GM12878 (cell line): ENCODE measurements at regions not wholly inside any gene's neighbourhood (a gene's known extent, or its start where the extent isn't known, plus 50 kb on each side); places are given as distances from the start of the nearest gene placed in this dataset.

Experiments
- ATAC-seq: fragments of 200-7000 bp; cut with Tn5 transposase; 3 replicates; pipeline ENCODE4 v1.9.1; 2020; ENCODE audit warnings: mild to moderate bottlenecking, moderate library complexity
- BruUV-seq: library from RNA; stranded (reverse); fragments of 400-500 nt; replicated peaks from 2 replicates; lab custom pipeline; 2021; lab: Mats Ljungman, UMichigan
- CTCF ChIA-PET: fragments of 300-600 bp; sonication (Branson Sonifier 250); formaldehyde crosslinking; extraction: SDS; loops from one replicate; lab custom pipeline; 2021; ENCODE audit warnings: inconsistent platforms; lab: Yijun Ruan, JAX
- POLR2A ChIA-PET: fragments of 350-600 bp; formaldehyde crosslinking; extraction: SDS; loops from one replicate; lab custom pipeline; 2021; ENCODE audit warnings: inconsistent platforms; lab: Charles Lee
- RAD21 ChIA-PET: fragments of 300-600 bp; sonication (Branson Sonifier 250); formaldehyde crosslinking; loops from one replicate; lab custom pipeline; 2023; ENCODE audit warnings: antibody characterized with exemption; ENCODE audit not compliant: unreplicated experiment; lab: Charles Lee
- SMC1A ChIA-PET: fragments of 300-600 bp; sonication (Branson Sonifier 250); formaldehyde crosslinking; loops from one replicate; lab custom pipeline; 2023; ENCODE audit not compliant: unreplicated experiment, uncharacterized antibody; lab: Charles Lee
- DNase-seq: peaks from one replicate; pipeline ENCODE4 v3.0.0-alpha.2; 2011; ENCODE audit warnings: low read depth, low spot score
- FAIRE-seq: peaks from 3 replicates; lab custom pipeline; 2011; peaks lifted over from hg19 to GRCh38; lab: Jason Lieb, UNC
- H2AFZ ChIP-seq: 2 replicates; pipeline ENCODE4 v1.6.0; 2011; ENCODE audit warnings: low read depth, low read length, control low read depth; ENCODE audit not compliant: control insufficient read depth
- H3K27ac ChIP-seq: 2 replicates; pipeline ENCODE4 v1.5.1; 2011; ENCODE audit warnings: control low read depth; ENCODE audit not compliant: control insufficient read depth, insufficient read depth
- H3K27me3 ChIP-seq, 2 experiments: replicated peaks in 1 of 2; 2 replicates each; pipeline versions ENCODE4 v1.6.0 to v1.6.1; 2011; ENCODE audit warnings: low read length in 1 of 2; ENCODE audit not compliant: control insufficient read depth in 2 of 2, insufficient read depth in 2 of 2
- H3K36me3 ChIP-seq, 2 experiments: 2 replicates each; pipeline ENCODE4 v1.5.1; 2011; ENCODE audit warnings: low read length in 1 of 2; ENCODE audit not compliant: control insufficient read depth in 2 of 2, insufficient read depth in 2 of 2
- H3K4me1 ChIP-seq: 2 replicates; pipeline ENCODE4 v1.6.1; 2011; ENCODE audit warnings: mild to moderate bottlenecking, low read length, moderate library complexity, mixed read lengths; ENCODE audit not compliant: control insufficient read depth, insufficient read depth
- H3K4me2 ChIP-seq: 2 replicates; pipeline ENCODE4 v1.6.0; 2011; ENCODE audit warnings: control low read depth; ENCODE audit not compliant: control insufficient read depth, insufficient read depth
- H3K4me3 ChIP-seq: fragments of 200-600 bp; sonication (generic); 2 replicates; pipeline ENCODE4 v1.5.1; 2016
- H3K79me2 ChIP-seq: 2 replicates; pipeline ENCODE4 v1.6.0; 2011; ENCODE audit warnings: low read length; ENCODE audit not compliant: control insufficient read depth, insufficient read depth
- H3K9ac ChIP-seq: 2 replicates; pipeline ENCODE4 v1.8.0; 2011; ENCODE audit warnings: low read length, control low read depth, mixed read lengths; ENCODE audit not compliant: control insufficient read depth, insufficient read depth
- H3K9me3 ChIP-seq: replicated peaks from 3 replicates; pipeline ENCODE4 v1.5.1; 2011; ENCODE audit warnings: mild to moderate bottlenecking, low read length; ENCODE audit not compliant: control insufficient read depth, insufficient read depth
- H4K20me1 ChIP-seq: 2 replicates; pipeline ENCODE4 v1.6.0; 2011; ENCODE audit not compliant: control insufficient read depth, insufficient read depth
- CBFB ChIP-seq: IDR thresholded peaks from 2 replicates; pipeline ENCODE4 v1.6.1; 2016; ENCODE audit warnings: antibody characterized with exemption, low read depth
- EZH2 ChIP-seq: IDR thresholded peaks from 2 replicates; pipeline ENCODE4 v1.6.1; 2012; ENCODE audit warnings: low read depth, mild to moderate bottlenecking, control low read depth, inconsistent platforms, low read length, borderline replicate concordance; ENCODE audit not compliant: control insufficient read depth
- NBN ChIP-seq: fragments of 450-650 bp; IDR thresholded peaks from 2 replicates; pipeline ENCODE4 v1.6.1; 2016
- NRF1 ChIP-seq: conservative IDR thresholded peaks from 2 replicates; pipeline ENCODE4 v1.6.1; 2011; ENCODE audit warnings: mild to moderate bottlenecking, low read depth, low read length, improper control_type of control experiment
- RAD21 ChIP-seq: IDR thresholded peaks from 2 replicates; pipeline ENCODE4 v1.6.1; 2011; ENCODE audit warnings: mild to moderate bottlenecking, low read depth, low read length, moderate library complexity; ENCODE audit not compliant: insufficient read depth
- RUNX3 ChIP-seq: IDR thresholded peaks from 2 replicates; pipeline ENCODE4 v1.6.1; 2012; ENCODE audit warnings: low read length, inconsistent platforms
- SMC3 ChIP-seq: IDR thresholded peaks from 2 replicates; pipeline ENCODE4 v1.6.1; 2011; ENCODE audit warnings: low read length, improper control_type of control experiment, borderline replicate concordance
- SPI1 ChIP-seq: IDR thresholded peaks from 2 replicates; pipeline ENCODE4 v1.6.1; 2011; ENCODE audit warnings: low read depth, mild to moderate bottlenecking, low read length, moderate library complexity, borderline replicate concordance; ENCODE audit not compliant: insufficient read depth
- STAT3 ChIP-seq: IDR thresholded peaks from 2 replicates; pipeline ENCODE4 v1.6.1; 2011; ENCODE audit warnings: low read depth, low read length, improper control_type of control experiment
- YY1 ChIP-seq: IDR thresholded peaks from 2 replicates; pipeline ENCODE4 v1.6.1; 2011; ENCODE audit warnings: low read depth, mild to moderate bottlenecking, low read length
- ZNF207 ChIP-seq: fragments of 450-650 bp; IDR thresholded peaks from 2 replicates; pipeline ENCODE4 v1.6.1; 2014; ENCODE audit warnings: antibody characterized with exemption, mild to moderate bottlenecking, borderline replicate concordance
- ZNF622 ChIP-seq: fragments of 450-650 bp; IDR thresholded peaks from 2 replicates; pipeline ENCODE4 v1.6.1; 2017; ENCODE audit warnings: mild to moderate bottlenecking, inconsistent platforms
- WGBS: methylation state at CpG from one replicate; pipeline ENCODE4 v1.1.6; 2016; ENCODE audit warnings: low lambda C conversion rate; ENCODE audit not compliant: insufficient replicate concordance, insufficient coverage; ENCODE audit errors: missing lambda C conversion rate; 5-methylcytosine and 5-hydroxymethylcytosine counted together
- in situ Hi-C: fragments of 300-500 bp; cut with MboI; formaldehyde crosslinking; loops from 9 replicates; pipeline ENCODE4 v1.14.3; 2018; ENCODE audit warnings: mixed read lengths
- intact Hi-C: fragments of 100-400 bp; cut with micrococcal nuclease; formaldehyde crosslinking; loops from one replicate; pipeline ENCODE4 v1.14.2; 2022; ENCODE audit not compliant: unreplicated experiment
- TF ChIP-seq, protein P1 (sequence below): IDR thresholded peaks from 2 replicates; pipeline ENCODE4 v1.6.1; 2012; ENCODE audit warnings: mild to moderate bottlenecking, low read depth, low read length
- TF ChIP-seq, protein P2 (sequence below), 3 experiments: IDR thresholded peaks in 2 of 3; conservative IDR thresholded peaks in 1 of 3; 2 replicates each; pipeline ENCODE4 v1.5.1; 2011; ENCODE audit warnings: low read depth in 3 of 3, low read length in 3 of 3, mild to moderate bottlenecking in 3 of 3, control low read depth in 2 of 3, moderate library complexity in 2 of 3, inconsistent platforms in 1 of 3, mixed read lengths in 1 of 3; ENCODE audit not compliant: control insufficient read depth in 2 of 3, insufficient read depth in 1 of 3; ENCODE audit errors: extremely low read depth in 1 of 3

DNA sequence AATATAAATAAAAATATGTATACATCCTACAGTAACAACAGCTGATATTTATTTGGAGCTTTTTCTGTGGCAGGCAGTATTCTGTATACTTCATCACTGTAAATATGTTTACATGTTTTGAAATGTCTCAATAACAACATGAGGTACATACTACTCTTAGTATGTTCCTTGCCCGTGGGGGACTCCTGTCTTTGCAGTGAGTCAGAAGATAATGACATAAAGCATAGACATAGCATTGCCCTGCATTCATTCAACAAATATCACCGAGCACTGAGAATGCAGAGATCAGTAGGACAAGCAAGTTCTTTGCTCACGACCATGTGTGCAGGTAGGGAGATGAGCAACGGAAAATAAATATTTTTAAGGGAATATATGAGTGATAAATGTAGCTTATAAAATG, 246.5 kb downstream of the LTN1 start (continued):
- TF ChIP-seq ZNF207 (no peak), SPI1 (no peak), EZH2 (no peak), ZNF622 (no peak)
- TF ChIP-seq, all 136 proteins: peak for 0

DNA sequence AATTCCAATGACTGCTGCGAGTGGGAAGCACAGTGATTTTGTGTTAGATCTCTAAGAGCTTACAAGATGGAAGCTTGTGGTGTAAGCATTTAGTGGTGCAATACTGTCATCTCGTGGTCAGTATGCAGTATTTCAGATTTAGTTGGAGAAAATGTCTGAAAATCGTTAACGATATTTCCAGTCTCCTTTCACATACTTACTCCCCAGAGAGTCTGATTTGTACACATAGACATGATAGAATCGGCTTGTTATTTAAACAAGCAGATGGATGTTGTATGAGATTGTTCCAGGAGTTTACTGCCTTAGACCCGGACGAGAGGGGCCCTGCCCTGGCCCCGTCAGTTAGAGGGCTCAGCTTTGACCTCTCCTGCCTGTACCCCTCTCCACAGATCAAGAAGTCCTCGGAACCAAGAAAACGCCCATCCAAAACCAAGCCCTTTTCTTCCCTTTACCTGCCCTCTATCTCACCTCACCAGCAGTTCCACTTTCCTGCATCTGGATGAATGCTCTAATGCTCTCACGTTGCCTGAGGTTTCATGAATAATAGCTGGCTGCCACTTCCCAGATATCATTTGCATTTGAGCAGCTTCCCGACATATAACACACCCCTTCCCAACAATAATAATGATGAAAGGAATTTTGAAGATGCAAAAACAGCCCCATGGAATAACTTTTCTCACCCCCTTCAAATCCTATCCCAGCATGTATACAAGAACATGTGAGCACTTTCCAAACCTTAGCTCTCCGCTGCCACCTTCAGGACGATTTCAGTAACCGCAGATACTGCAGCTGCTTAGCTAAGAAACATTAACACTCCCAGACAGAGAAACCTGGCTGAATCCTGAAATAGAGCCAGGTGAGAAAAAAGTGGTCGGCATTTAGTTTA, 247.3 kb downstream of the LTN1 start:
- Histone ChIP-seq H4K20me1 (no peaks in the 10 kb centered on the region), H3K79me2 (no peaks in the 10 kb centered on the region), H3K27ac (no peak overlapping the region), H3K36me3 (no peaks in the 10 kb centered on the region), H3K27me3 (no peaks in the 10 kb centered on the region), H2AFZ (peak overlapping the region; percentile 85), H3K4me1 (peaks cover 3% of the 10 kb centered on the region; the same call in 1 of the 2 replicates), H3K9ac (0 out of 2 replicates have a peak overlapping the region, but pooled peaks have one; percentile 4), H3K9me3 (no peaks in the 10 kb centered on the region), H3K4me2 (peak overlapping the region; percentile 76), H3K4me3 (peak overlapping the region; percentile 44; the same call in 1 of the 2 replicates)
- DNase-seq (peak; percentile 33), FAIRE-seq (peak; percentile 84), ATAC-seq (peak; percentile 97)
- TF ChIP-seq SMC3 (peak; percentile 93), STAT3 (0 out of 2 replicates have a peak, but pooled peaks have one; percentile 13), NBN (no peak), YY1 (peak; percentile 93), NRF1 (0 out of 2 replicates have a peak, but pooled peaks have one; percentile 2), RUNX3 (peak; percentile 94), RAD21 (peak; percentile 97), CBFB (peak; percentile 90)
- TF ChIP-seq, protein P1, sequence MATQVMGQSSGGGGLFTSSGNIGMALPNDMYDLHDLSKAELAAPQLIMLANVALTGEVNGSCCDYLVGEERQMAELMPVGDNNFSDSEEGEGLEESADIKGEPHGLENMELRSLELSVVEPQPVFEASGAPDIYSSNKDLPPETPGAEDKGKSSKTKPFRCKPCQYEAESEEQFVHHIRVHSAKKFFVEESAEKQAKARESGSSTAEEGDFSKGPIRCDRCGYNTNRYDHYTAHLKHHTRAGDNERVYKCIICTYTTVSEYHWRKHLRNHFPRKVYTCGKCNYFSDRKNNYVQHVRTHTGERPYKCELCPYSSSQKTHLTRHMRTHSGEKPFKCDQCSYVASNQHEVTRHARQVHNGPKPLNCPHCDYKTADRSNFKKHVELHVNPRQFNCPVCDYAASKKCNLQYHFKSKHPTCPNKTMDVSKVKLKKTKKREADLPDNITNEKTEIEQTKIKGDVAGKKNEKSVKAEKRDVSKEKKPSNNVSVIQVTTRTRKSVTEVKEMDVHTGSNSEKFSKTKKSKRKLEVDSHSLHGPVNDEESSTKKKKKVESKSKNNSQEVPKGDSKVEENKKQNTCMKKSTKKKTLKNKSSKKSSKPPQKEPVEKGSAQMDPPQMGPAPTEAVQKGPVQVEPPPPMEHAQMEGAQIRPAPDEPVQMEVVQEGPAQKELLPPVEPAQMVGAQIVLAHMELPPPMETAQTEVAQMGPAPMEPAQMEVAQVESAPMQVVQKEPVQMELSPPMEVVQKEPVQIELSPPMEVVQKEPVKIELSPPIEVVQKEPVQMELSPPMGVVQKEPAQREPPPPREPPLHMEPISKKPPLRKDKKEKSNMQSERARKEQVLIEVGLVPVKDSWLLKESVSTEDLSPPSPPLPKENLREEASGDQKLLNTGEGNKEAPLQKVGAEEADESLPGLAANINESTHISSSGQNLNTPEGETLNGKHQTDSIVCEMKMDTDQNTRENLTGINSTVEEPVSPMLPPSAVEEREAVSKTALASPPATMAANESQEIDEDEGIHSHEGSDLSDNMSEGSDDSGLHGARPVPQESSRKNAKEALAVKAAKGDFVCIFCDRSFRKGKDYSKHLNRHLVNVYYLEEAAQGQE = no peak
- TF ChIP-seq, protein P2, sequence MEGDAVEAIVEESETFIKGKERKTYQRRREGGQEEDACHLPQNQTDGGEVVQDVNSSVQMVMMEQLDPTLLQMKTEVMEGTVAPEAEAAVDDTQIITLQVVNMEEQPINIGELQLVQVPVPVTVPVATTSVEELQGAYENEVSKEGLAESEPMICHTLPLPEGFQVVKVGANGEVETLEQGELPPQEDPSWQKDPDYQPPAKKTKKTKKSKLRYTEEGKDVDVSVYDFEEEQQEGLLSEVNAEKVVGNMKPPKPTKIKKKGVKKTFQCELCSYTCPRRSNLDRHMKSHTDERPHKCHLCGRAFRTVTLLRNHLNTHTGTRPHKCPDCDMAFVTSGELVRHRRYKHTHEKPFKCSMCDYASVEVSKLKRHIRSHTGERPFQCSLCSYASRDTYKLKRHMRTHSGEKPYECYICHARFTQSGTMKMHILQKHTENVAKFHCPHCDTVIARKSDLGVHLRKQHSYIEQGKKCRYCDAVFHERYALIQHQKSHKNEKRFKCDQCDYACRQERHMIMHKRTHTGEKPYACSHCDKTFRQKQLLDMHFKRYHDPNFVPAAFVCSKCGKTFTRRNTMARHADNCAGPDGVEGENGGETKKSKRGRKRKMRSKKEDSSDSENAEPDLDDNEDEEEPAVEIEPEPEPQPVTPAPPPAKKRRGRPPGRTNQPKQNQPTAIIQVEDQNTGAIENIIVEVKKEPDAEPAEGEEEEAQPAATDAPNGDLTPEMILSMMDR (IDR thresholded peaks at IDR 0.05 in 2 of 3, conservative IDR thresholded peaks at IDR 0.05 in 1 of 3; ENCODE audit: control insufficient read depth in 2 of 3, extremely low read depth in 1 of 3, insufficient read depth in 1 of 3, low read depth in 3 of 3, low read length in 3 of 3) = peak; percentile 85 to 94 (median 94)
- 2% methylated on average over 16 of the region's 16 CpGs for WGBS
- BruUV-seq = no TSS peak
- intact Hi-C loops = loop anchor here (1.0 to 2.0 kb wide), 3 partner anchors 195 to 1897 kb away; no protein-coding TSS in a partner anchor
- in situ Hi-C loops = loop anchor here (5.0 kb wide), 1 partner anchor 1903 kb away; no protein-coding TSS in a partner anchor
- RAD21 ChIA-PET = interaction anchor here (0.8 to 2.3 kb wide), 9 partner anchors 10 to 1898 kb away, joined by 3 to 22 read pairs (median 5); a partner anchor contains a TSS
- SMC1A ChIA-PET = interaction anchor here (0.8 to 2.8 kb wide), 19 partner anchors 10 to 1897 kb away, joined by 3 to 23 read pairs (median 4); no protein-coding TSS in a partner anchor
- CTCF ChIA-PET = interaction anchor here (0.7 to 4.2 kb wide), 45 partner anchors 9 to 1929 kb away, joined by 3 to 42 read pairs (median 3); no protein-coding TSS in a partner anchor
- POLR2A ChIA-PET = no interaction called here
